Stomach (tissue), 4 donors: ENCODE measurements at regions not wholly inside any gene's neighbourhood (a gene's known extent, or its start where the extent isn't known, plus 50 kb on each side); places are given as distances from the start of the nearest gene placed in this dataset.

Experiments used
- POLR2A ChIP-seq, 4 donors: fragments of 450-650 bp; IDR thresholded peaks; one replicate each; pipeline ENCODE4 v1.6.1; 2016; ENCODE audit warnings: antibody characterized with exemption in 4 of 4, control low read depth in 2 of 4, mild to moderate bottlenecking in 1 of 4, moderate library complexity in 1 of 4
- TF ChIP-seq, protein P1 (sequence below), 7 experiments: fragments of 450-650 bp in 4 of 7; fragments of 200-600 bp in 3 of 7; sonication (generic) in 3 of 7; IDR thresholded peaks; one replicate each; pipeline ENCODE4 v1.5.1; 2016 to 2019; ENCODE audit warnings: antibody characterized with exemption in 7 of 7, control low read depth in 2 of 7, mild to moderate bottlenecking in 1 of 7

- TF ChIP-seq, protein P1, sequence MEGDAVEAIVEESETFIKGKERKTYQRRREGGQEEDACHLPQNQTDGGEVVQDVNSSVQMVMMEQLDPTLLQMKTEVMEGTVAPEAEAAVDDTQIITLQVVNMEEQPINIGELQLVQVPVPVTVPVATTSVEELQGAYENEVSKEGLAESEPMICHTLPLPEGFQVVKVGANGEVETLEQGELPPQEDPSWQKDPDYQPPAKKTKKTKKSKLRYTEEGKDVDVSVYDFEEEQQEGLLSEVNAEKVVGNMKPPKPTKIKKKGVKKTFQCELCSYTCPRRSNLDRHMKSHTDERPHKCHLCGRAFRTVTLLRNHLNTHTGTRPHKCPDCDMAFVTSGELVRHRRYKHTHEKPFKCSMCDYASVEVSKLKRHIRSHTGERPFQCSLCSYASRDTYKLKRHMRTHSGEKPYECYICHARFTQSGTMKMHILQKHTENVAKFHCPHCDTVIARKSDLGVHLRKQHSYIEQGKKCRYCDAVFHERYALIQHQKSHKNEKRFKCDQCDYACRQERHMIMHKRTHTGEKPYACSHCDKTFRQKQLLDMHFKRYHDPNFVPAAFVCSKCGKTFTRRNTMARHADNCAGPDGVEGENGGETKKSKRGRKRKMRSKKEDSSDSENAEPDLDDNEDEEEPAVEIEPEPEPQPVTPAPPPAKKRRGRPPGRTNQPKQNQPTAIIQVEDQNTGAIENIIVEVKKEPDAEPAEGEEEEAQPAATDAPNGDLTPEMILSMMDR (IDR thresholded peaks at IDR 0.05) = no peak
- TF ChIP-seq POLR2A (IDR thresholded peaks at IDR 0.05) = no peak
Observed at GRCh38 chr3:174398761-174399160, 460.4 kb upstream of the NAALADL2 start.
